Sigmoid colon (tissue), 6 donors: ENCODE measurements at regions not wholly inside any gene's neighbourhood (a gene's known extent, or its start where the extent isn't known, plus 50 kb on each side); places are given as distances from the start of the nearest gene placed in this dataset.
A peak's percentile ranks its signal among the peaks of the same experiment; 100 is the strongest.

ENCODE experiments used
- DNase-seq: peaks from one replicate; pipeline ENCODE4 v3.0.0-alpha.2; 2019
- H3K27ac ChIP-seq, 4 donors: fragments of 200-600 bp; sonication (generic); one replicate each; pipeline ENCODE4 v1.5.1; 2016 to 2019; ENCODE audit warnings: mild to moderate bottlenecking in 1 of 4
- H3K27me3 ChIP-seq, 3 donors: fragments of 200-600 bp; sonication (generic); one replicate each; pipeline ENCODE4 v1.5.1; 2019; ENCODE audit warnings: mild to moderate bottlenecking in 1 of 3
- H3K36me3 ChIP-seq, 4 donors: fragments of 200-600 bp; sonication (generic); one replicate each; pipeline ENCODE4 v1.5.1; 2016 to 2019
- H3K4me1 ChIP-seq, 4 donors: fragments of 200-600 bp; sonication (generic); one replicate each; pipeline ENCODE4 v1.5.1; 2017 to 2019
- H3K4me3 ChIP-seq, 4 donors: fragments of 200-600 bp; sonication (generic); one replicate each; pipeline ENCODE4 v1.5.1; 2017 to 2019; ENCODE audit warnings: mild to moderate bottlenecking in 2 of 4, moderate library complexity in 1 of 4
- H3K9me3 ChIP-seq, 4 donors: fragments of 200-600 bp in 3 of 4; sonication (generic) in 3 of 4; one replicate each; pipeline versions ENCODE4 v1.5.1 to v1.6.1; 2013 to 2019
- EP300 ChIP-seq, 4 donors: sonication (generic); formaldehyde crosslinking; IDR thresholded peaks; one replicate each; pipeline ENCODE4 v1.6.1; 2017; ENCODE audit warnings: antibody characterized with exemption in 4 of 4
- POLR2A ChIP-seq, 2 donors: fragments of 450-650 bp; IDR thresholded peaks; one replicate each; pipeline ENCODE4 v1.6.1; 2016; ENCODE audit warnings: antibody characterized with exemption in 2 of 2, mild to moderate bottlenecking in 2 of 2, moderate library complexity in 2 of 2
- POLR2AphosphoS5 ChIP-seq, 4 donors: sonication (generic); formaldehyde crosslinking; IDR thresholded peaks; one replicate each; pipeline ENCODE4 v1.6.1; 2017; ENCODE audit warnings: antibody characterized with exemption in 4 of 4
- WGBS, 2 donors: extraction: QIAGEN DNeasy Blood & Tissue Kit; methylation state at CpG; one replicate each; pipeline ENCODE4 v1.1.7; 2013; 5-methylcytosine and 5-hydroxymethylcytosine counted together
- intact Hi-C: fragments of 100-400 bp; cut with DNase I; formaldehyde crosslinking; loops from one replicate; pipeline ENCODE4 v1.15.1; 2023
- TF ChIP-seq, protein P1 (sequence below), 4 experiments: fragments of 450-650 bp in 3 of 4; fragments of 200-600 bp in 1 of 4; IDR thresholded peaks; one replicate each; pipeline ENCODE4 v1.5.1; 2016 to 2019; ENCODE audit warnings: antibody characterized with exemption in 4 of 4, mild to moderate bottlenecking in 3 of 4, moderate library complexity in 2 of 4
- donor health status: healthy with polysubstance abuse.
- donor health status: healthy.

DNA sequence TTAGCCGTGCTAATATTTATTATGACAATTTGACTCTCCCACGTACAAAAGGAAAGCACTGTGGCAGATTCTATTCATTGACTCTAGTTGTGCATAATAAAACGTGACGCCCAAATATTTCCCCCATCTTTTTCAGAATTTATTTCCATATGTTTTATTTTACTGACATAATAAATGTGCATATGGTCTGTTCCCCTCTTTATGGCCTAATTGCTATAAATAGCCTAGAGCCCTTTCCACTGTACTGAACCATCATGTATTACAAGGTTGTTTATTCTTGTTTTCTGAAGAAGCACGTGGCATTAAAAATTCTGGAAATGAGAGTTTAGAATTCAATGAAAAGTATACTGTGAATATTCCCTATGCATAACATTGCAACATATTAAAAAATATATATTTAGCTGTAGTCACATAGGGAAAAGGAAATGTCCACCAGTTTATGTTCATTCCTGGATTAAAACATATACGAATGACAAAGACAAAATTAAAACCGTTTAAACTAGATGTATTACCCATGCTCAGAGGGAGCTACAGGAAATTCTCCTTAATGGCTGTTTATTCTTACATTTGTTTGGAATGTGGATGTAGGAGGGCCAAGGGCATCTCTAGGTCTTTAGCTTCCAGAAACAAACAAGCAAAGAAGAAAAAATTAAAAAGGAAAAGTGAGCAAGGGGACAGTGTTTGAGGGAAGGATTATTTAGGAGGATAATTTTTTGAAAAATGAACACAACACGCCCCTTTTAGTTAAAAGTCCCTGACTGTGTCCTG lies 122.1 kb upstream of the MMADHC start:
- no peak for TF ChIP-seq EP300 (IDR thresholded peaks at IDR 0.05)
- 75 to 82% methylated on average over 8 of the region's 8 CpGs for WGBS, 2 donors

DNA sequence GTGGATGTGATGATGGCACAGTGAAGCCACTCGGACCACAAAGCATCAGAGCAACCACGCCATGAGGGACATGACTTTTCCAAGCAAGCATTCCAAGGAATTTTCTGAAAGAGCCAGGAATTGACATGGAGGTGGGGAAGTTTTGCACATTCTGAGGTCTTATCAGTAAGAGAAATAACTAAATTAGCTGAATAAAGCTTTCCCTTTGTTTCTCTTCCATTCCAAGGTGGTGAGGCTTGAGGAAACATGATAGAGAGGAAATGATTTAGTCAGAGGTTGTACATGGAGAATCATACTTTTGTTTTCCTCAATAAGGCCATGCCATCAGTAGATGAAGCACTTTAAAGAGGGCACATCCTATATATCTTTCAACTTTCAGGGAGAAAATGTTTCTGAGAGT lies 115.7 kb upstream of the MMADHC start:
- no peak for DNase-seq
- no peaks in the 10 kb centered on the region for H3K27me3 ChIP-seq
- H3K36me3 ChIP-seq, result no peaks in the 10 kb centered on the region
- no peak for TF ChIP-seq POLR2A (IDR thresholded peaks at IDR 0.05)
- TF ChIP-seq, protein P1, sequence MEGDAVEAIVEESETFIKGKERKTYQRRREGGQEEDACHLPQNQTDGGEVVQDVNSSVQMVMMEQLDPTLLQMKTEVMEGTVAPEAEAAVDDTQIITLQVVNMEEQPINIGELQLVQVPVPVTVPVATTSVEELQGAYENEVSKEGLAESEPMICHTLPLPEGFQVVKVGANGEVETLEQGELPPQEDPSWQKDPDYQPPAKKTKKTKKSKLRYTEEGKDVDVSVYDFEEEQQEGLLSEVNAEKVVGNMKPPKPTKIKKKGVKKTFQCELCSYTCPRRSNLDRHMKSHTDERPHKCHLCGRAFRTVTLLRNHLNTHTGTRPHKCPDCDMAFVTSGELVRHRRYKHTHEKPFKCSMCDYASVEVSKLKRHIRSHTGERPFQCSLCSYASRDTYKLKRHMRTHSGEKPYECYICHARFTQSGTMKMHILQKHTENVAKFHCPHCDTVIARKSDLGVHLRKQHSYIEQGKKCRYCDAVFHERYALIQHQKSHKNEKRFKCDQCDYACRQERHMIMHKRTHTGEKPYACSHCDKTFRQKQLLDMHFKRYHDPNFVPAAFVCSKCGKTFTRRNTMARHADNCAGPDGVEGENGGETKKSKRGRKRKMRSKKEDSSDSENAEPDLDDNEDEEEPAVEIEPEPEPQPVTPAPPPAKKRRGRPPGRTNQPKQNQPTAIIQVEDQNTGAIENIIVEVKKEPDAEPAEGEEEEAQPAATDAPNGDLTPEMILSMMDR (IDR thresholded peaks at IDR 0.05), result no peak
- no peak for TF ChIP-seq POLR2AphosphoS5 (IDR thresholded peaks at IDR 0.05)
- no peak for TF ChIP-seq EP300 (IDR thresholded peaks at IDR 0.05)
- intact Hi-C loops, result no loop called here
- H3K9me3 ChIP-seq, result peaks cover 0 to 2% (median 0%) of the 10 kb centered on the region in 4 donors
- H3K4me1 ChIP-seq, result no peaks in the 10 kb centered on the region
- 86 to 92% methylated on average over 2 of the region's 2 CpGs for WGBS, 2 donors
- no peak overlapping the region for H3K27ac ChIP-seq
- H3K4me3 ChIP-seq, result no peak overlapping the region

More for the DNA sequence above, 122.1 kb upstream of the MMADHC start:
- Histone ChIP-seq H3K4me3 (no peak overlapping the region), H3K27me3 (no peaks in the 10 kb centered on the region), H3K4me1 (no peaks in the 10 kb centered on the region), H3K27ac (no peak overlapping the region), H3K36me3 (no peaks in the 10 kb centered on the region), H3K9me3 (peaks cover 0 to 2% (median 0%) of the 10 kb centered on the region in 4 donors)
- no peak for DNase-seq
- intact Hi-C loops, result no loop called here

DNA sequence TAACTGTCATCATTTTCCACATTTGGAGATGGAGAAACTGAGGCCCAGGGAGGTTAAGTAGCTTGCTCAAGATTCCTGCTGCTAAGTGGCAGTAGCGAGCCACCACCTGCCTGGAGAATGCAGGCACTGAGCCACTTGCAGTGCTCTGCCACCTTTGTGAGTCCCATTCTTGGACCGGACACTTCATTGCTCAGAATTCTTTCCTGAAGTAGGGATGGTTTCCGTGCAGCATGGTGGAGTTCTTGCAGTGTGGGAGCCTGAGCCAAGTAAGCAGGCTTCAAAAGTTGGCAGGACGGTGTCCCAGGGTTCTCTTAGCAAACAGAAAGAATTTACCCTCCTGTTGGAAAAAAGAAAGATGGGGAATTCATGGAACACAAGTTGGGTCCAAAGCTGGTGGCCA lies 115.0 kb upstream of the MMADHC start:
- Histone ChIP-seq H3K4me1 (no peaks in the 10 kb centered on the region), H3K4me3 (no peak overlapping the region), H3K27ac (no peak overlapping the region), H3K36me3 (no peaks in the 10 kb centered on the region), H3K27me3 (no peaks in the 10 kb centered on the region), H3K9me3 (peaks cover 0 to 2% (median 0%) of the 10 kb centered on the region in 4 donors)
- DNase-seq, result no peak
- TF ChIP-seq EP300 (IDR thresholded peaks at IDR 0.05) (no peak), POLR2AphosphoS5 (IDR thresholded peaks at IDR 0.05) (no peak), POLR2A (IDR thresholded peaks at IDR 0.05) (no peak)
- TF ChIP-seq, protein P1 (IDR thresholded peaks at IDR 0.05), result no peak
- intact Hi-C loops, result no loop called here
- WGBS, 2 donors, result 93% methylated on average over 4 of the region's 4 CpGs

DNA sequence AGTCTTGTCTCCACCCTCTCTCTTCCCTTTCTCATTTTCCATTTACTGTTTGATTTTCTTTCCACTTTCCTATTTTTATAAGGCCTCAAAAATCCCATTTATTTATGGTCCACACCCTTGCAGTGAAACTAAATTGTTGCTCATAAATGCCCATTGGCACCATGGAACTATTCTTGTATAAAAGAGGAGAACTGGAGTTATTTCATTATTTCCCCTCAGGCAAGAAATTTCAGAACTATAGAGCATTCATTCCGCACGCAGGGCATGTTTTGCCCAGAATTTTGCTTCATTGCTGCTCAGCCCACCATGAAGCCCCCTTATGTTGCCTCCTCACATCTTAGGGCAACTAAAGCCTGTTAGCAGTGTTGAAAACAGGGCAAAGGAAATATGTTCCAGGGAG lies 113.7 kb upstream of the MMADHC start:
- WGBS, 2 donors, result 94 to 98% methylated on average over 2 of the region's 2 CpGs
- H3K27ac ChIP-seq, result no peak overlapping the region
- intact Hi-C loops, result no loop called here
- TF ChIP-seq POLR2A (IDR thresholded peaks at IDR 0.05) (no peak), POLR2AphosphoS5 (IDR thresholded peaks at IDR 0.05) (no peak), EP300 (IDR thresholded peaks at IDR 0.05) (no peak)
- TF ChIP-seq, protein P1 (IDR thresholded peaks at IDR 0.05), result no peak
- DNase-seq, result no peak
- no peak overlapping the region for H3K4me3 ChIP-seq
- H3K36me3 ChIP-seq, result no peaks in the 10 kb centered on the region
- H3K27me3 ChIP-seq, result no peaks in the 10 kb centered on the region
- H3K4me1 ChIP-seq, result no peaks in the 10 kb centered on the region
- no peaks in the 10 kb centered on the region for H3K9me3 ChIP-seq

DNA sequence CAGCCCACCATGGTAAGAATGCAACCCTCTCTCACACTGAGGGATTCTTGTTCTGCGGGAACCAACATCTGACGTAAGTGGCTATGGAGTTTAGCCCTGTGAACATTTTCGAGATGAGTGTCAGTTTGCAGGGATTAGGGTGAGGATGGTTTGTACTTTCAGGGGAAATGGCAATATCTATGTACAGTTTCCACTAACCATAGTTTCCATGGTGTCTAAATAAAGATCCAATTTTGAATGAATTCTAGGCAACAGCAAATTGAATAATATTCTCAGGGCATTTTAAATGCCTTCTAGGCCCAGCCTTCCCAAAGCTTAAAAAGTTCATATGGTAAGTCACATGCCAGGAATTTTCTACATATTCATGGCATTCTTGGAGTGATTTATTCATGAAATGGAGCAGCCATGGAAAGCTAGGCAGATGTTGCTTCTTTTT lies 105.4 kb upstream of the MMADHC start:
- H3K27me3 ChIP-seq, result no peaks in the 10 kb centered on the region
- intact Hi-C loops, result no loop called here
- no peaks in the 10 kb centered on the region for H3K36me3 ChIP-seq
- peaks cover 0 to 25% (median 6%) of the 10 kb centered on the region in 4 donors for H3K4me1 ChIP-seq
- WGBS, 2 donors, result 92% methylated on average over 3 of the region's 3 CpGs
- no peak for DNase-seq
- H3K4me3 ChIP-seq, result no peak overlapping the region
- H3K27ac ChIP-seq, result peak overlapping the region in 1 of 4 donors; percentile 13
- no peaks in the 10 kb centered on the region for H3K9me3 ChIP-seq
- no peak for TF ChIP-seq EP300 (IDR thresholded peaks at IDR 0.05)
- TF ChIP-seq POLR2A (IDR thresholded peaks at IDR 0.05), result no peak
- TF ChIP-seq, protein P1 (IDR thresholded peaks at IDR 0.05), result no peak
